Neural cell (in vitro differentiated cells): ENCODE measurements at regions not wholly inside any gene's neighbourhood (a gene's known extent, or its start where the extent isn't known, plus 50 kb on each side); places are given as distances from the start of the nearest gene placed in this dataset.

ENCODE experiments used
- H2AFZ ChIP-seq: fragments of 200-600, 300-800 bp; sonication (generic), shearing (Covaris generic); 2 replicates; pipeline ENCODE4 v1.6.0; 2014; ENCODE audit warnings: low read depth, mild to moderate bottlenecking, antibody characterized with exemption, low read length, moderate library complexity
- H3F3A ChIP-seq: fragments of 200-600 bp; shearing (Covaris generic); 2 replicates; pipeline ENCODE4 v1.6.1; 2016; ENCODE audit warnings: mild to moderate bottlenecking, moderate library complexity, mixed read lengths, antibody characterized with exemption, low read length; ENCODE audit not compliant: insufficient read depth, poor library complexity, severe bottlenecking
- H3K27ac ChIP-seq: fragments of 200-600, 300-800 bp; sonication (generic), shearing (Covaris generic); 2 replicates; pipeline ENCODE4 v1.5.1; 2014; ENCODE audit warnings: mild to moderate bottlenecking, low read length, moderate library complexity
- H3K27me3 ChIP-seq: fragments of 300-800, 200-600 bp; sonication (generic), shearing (Covaris generic); 2 replicates; pipeline ENCODE4 v1.6.0; 2014; ENCODE audit warnings: mild to moderate bottlenecking, low read depth, low read length, moderate library complexity; ENCODE audit not compliant: insufficient read depth
- H3K36me3 ChIP-seq: fragments of 300-800, 200-600 bp; sonication (generic), shearing (Covaris generic); 2 replicates; pipeline ENCODE4 v1.5.1; 2014; ENCODE audit warnings: mild to moderate bottlenecking, antibody characterized with exemption, low read length, moderate library complexity; ENCODE audit not compliant: insufficient read depth
- H3K4me2 ChIP-seq: fragments of 300-800, 200-600 bp; sonication (generic), shearing (Covaris generic); 2 replicates; pipeline ENCODE4 v1.6.0; 2014; ENCODE audit warnings: mild to moderate bottlenecking, low read length
- H3K4me3 ChIP-seq: fragments of 300-800, 200-600 bp; sonication (generic), shearing (Covaris generic); 2 replicates; pipeline ENCODE4 v1.5.1; 2014; ENCODE audit warnings: mild to moderate bottlenecking, low read length, moderate library complexity
- H3K79me2 ChIP-seq: fragments of 200-600 bp; shearing (Covaris generic); replicated peaks from 2 replicates; pipeline ENCODE4 v1.6.0; 2014; ENCODE audit warnings: mild to moderate bottlenecking, low read length, moderate library complexity; ENCODE audit not compliant: insufficient read depth
- H3K9ac ChIP-seq: fragments of 300-800, 200-600 bp; sonication (generic), shearing (Covaris generic); 2 replicates; pipeline ENCODE4 v1.6.1; 2016; ENCODE audit warnings: mild to moderate bottlenecking, low read length, mixed read lengths
- H3K9me2 ChIP-seq: fragments of 200-600 bp; shearing (Covaris generic); 2 replicates; pipeline ENCODE4 v1.6.1; 2016; ENCODE audit warnings: mild to moderate bottlenecking, low read length, mixed read lengths; ENCODE audit not compliant: insufficient read depth
- H3K9me3 ChIP-seq: fragments of 200-600, 300-800 bp; sonication (generic), shearing (Covaris generic); 2 replicates; pipeline ENCODE4 v1.6.1; 2016; ENCODE audit warnings: mild to moderate bottlenecking, mixed run types, low read length, moderate library complexity, mixed read lengths
- H4K20me1 ChIP-seq: fragments of 200-600 bp; shearing (Covaris generic); 2 replicates; pipeline ENCODE4 v1.6.1; 2016; ENCODE audit warnings: mild to moderate bottlenecking, mixed run types; ENCODE audit not compliant: insufficient read depth
- EP300 ChIP-seq: fragments of 450-650 bp; conservative IDR thresholded peaks from 2 replicates; pipeline ENCODE4 v1.6.1; 2014; ENCODE audit warnings: antibody characterized with exemption, mild to moderate bottlenecking, moderate library complexity; ENCODE audit not compliant: poor library complexity, severe bottlenecking
- EZH2 ChIP-seq: fragments of 200-600, 300-800 bp; shearing (Covaris generic), sonication (generic); IDR thresholded peaks from 2 replicates; pipeline ENCODE4 v1.6.1; 2014; ENCODE audit warnings: antibody characterized with exemption, low read length, borderline replicate concordance, mild to moderate bottlenecking; ENCODE audit not compliant: insufficient read depth, poor library complexity, severe bottlenecking
- MXI1 ChIP-seq: fragments of 450-650 bp; conservative IDR thresholded peaks from 2 replicates; pipeline ENCODE4 v1.6.1; 2014; ENCODE audit warnings: antibody characterized with exemption, mild to moderate bottlenecking; ENCODE audit not compliant: poor library complexity, severe bottlenecking
- POLR2AphosphoS5 ChIP-seq: IDR thresholded peaks from 2 replicates; pipeline ENCODE4 v1.6.1; 2012
- RAD21 ChIP-seq: fragments of 450-650 bp; conservative IDR thresholded peaks from 2 replicates; pipeline ENCODE4 v1.6.1; 2014; ENCODE audit warnings: antibody characterized with exemption, mild to moderate bottlenecking, moderate library complexity
- SMC3 ChIP-seq: fragments of 450-650 bp; conservative IDR thresholded peaks from 2 replicates; pipeline ENCODE4 v1.6.1; 2014; ENCODE audit warnings: antibody characterized with exemption, mild to moderate bottlenecking, moderate library complexity; ENCODE audit not compliant: poor library complexity
- TAF1 ChIP-seq: IDR thresholded peaks from 2 replicates; pipeline ENCODE4 v1.6.1; 2012; ENCODE audit warnings: low read depth
- TF ChIP-seq, protein P1 (sequence below): IDR thresholded peaks from 2 replicates; pipeline ENCODE4 v1.6.1; 2012; ENCODE audit warnings: borderline replicate concordance
- TF ChIP-seq, protein P2 (sequence below): fragments of 450-650 bp; IDR thresholded peaks from 2 replicates; pipeline ENCODE4 v1.5.1; 2014; ENCODE audit warnings: antibody characterized with exemption, mild to moderate bottlenecking, moderate library complexity; ENCODE audit not compliant: poor library complexity, severe bottlenecking

DNA sequence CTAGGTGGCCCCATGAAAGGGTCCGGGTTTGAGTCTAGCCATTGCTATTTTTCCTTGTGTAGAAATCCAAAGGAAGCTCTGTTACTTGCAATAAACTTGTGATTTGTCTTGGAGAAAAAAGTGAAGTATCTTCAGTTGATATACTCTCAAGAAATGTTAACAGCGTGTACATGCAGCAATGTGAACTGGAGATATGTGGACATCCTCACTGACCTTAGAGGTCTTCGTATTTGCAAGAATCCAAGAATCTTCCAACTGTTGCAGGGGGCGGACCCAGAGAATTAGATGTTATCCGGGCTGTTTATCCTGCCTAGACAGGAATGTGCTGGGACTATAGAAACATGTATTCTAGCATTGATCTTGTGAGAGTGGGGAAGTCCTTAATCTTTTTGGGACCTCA, 187.6 kb downstream of the KCNS3 start:
- Histone ChIP-seq H3K9me2 (no peaks in the 10 kb centered on the region), H3K79me2 (no peaks in the 10 kb centered on the region), H4K20me1 (no peaks in the 10 kb centered on the region), H3K27me3 (no peaks in the 10 kb centered on the region), H2AFZ (no peak overlapping the region), H3F3A (no peaks in the 10 kb centered on the region), H3K4me3 (no peak overlapping the region), H3K36me3 (no peaks in the 10 kb centered on the region), H3K9me3 (no peaks in the 10 kb centered on the region), H3K9ac (no peak overlapping the region), H3K27ac (no peak overlapping the region), H3K4me2 (no peak overlapping the region)
- no peak for TF ChIP-seq RAD21
- no peak for TF ChIP-seq TAF1
- TF ChIP-seq SMC3 = no peak
- TF ChIP-seq, protein P1, sequence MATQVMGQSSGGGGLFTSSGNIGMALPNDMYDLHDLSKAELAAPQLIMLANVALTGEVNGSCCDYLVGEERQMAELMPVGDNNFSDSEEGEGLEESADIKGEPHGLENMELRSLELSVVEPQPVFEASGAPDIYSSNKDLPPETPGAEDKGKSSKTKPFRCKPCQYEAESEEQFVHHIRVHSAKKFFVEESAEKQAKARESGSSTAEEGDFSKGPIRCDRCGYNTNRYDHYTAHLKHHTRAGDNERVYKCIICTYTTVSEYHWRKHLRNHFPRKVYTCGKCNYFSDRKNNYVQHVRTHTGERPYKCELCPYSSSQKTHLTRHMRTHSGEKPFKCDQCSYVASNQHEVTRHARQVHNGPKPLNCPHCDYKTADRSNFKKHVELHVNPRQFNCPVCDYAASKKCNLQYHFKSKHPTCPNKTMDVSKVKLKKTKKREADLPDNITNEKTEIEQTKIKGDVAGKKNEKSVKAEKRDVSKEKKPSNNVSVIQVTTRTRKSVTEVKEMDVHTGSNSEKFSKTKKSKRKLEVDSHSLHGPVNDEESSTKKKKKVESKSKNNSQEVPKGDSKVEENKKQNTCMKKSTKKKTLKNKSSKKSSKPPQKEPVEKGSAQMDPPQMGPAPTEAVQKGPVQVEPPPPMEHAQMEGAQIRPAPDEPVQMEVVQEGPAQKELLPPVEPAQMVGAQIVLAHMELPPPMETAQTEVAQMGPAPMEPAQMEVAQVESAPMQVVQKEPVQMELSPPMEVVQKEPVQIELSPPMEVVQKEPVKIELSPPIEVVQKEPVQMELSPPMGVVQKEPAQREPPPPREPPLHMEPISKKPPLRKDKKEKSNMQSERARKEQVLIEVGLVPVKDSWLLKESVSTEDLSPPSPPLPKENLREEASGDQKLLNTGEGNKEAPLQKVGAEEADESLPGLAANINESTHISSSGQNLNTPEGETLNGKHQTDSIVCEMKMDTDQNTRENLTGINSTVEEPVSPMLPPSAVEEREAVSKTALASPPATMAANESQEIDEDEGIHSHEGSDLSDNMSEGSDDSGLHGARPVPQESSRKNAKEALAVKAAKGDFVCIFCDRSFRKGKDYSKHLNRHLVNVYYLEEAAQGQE = no peak
- no peak for TF ChIP-seq EP300
- TF ChIP-seq, protein P2, sequence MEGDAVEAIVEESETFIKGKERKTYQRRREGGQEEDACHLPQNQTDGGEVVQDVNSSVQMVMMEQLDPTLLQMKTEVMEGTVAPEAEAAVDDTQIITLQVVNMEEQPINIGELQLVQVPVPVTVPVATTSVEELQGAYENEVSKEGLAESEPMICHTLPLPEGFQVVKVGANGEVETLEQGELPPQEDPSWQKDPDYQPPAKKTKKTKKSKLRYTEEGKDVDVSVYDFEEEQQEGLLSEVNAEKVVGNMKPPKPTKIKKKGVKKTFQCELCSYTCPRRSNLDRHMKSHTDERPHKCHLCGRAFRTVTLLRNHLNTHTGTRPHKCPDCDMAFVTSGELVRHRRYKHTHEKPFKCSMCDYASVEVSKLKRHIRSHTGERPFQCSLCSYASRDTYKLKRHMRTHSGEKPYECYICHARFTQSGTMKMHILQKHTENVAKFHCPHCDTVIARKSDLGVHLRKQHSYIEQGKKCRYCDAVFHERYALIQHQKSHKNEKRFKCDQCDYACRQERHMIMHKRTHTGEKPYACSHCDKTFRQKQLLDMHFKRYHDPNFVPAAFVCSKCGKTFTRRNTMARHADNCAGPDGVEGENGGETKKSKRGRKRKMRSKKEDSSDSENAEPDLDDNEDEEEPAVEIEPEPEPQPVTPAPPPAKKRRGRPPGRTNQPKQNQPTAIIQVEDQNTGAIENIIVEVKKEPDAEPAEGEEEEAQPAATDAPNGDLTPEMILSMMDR = no peak
- no peak for TF ChIP-seq POLR2AphosphoS5
- no peak for TF ChIP-seq EZH2
- no peak for TF ChIP-seq MXI1

DNA sequence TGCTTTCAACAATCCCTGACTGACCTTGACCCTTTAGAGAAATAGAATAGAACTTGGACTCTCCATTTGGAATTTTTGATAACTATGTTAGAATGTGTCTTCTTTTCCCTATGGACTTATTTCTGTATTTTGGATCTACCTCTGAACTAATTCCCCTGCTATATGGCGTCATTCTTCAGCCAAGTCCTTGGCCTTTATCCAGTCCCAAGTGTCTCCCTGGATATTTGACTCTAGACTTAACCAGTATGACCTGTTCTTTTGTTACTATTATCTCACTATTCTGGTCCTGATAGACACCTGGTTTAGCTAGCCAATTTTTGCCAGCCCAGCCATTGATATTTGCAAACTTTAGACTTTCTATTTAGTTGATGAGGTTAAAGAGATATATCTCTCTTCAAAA, 186.8 kb downstream of the KCNS3 start:
- Histone ChIP-seq H3F3A (no peaks in the 10 kb centered on the region), H3K9me3 (no peaks in the 10 kb centered on the region), H3K9ac (no peak overlapping the region), H3K27ac (no peak overlapping the region), H3K79me2 (no peaks in the 10 kb centered on the region), H3K27me3 (no peaks in the 10 kb centered on the region), H3K4me2 (no peak overlapping the region), H2AFZ (no peak overlapping the region), H3K9me2 (no peaks in the 10 kb centered on the region), H3K36me3 (no peaks in the 10 kb centered on the region), H4K20me1 (no peaks in the 10 kb centered on the region), H3K4me3 (no peak overlapping the region)
- TF ChIP-seq SMC3 = no peak
- TF ChIP-seq RAD21 = no peak
- TF ChIP-seq, protein P2 = no peak
- TF ChIP-seq MXI1 = no peak
- TF ChIP-seq EP300 = no peak
- TF ChIP-seq TAF1 = no peak
- TF ChIP-seq, protein P1 = no peak
